ENCODE measurements at regions not wholly inside any gene's neighbourhood (a gene's known extent, or its start where the extent isn't known, plus 50 kb on each side); places are given as distances from the start of the nearest gene placed in this dataset.

GRCh38 chr17:77763023-77763422 is 195.5 kb upstream of the TNRC6C start:
- TF ChIP-seq SIN3A (IDR thresholded peaks at IDR 0.05; ENCODE audit: borderline replicate concordance, insufficient read depth, low read length) (no peak), FOXP2 (optimal IDR thresholded peaks at IDR 0.05; ENCODE audit: borderline replicate concordance, extremely low read depth, extremely low read length, insufficient read depth) (no peak), REST (IDR thresholded peaks at IDR 0.05; ENCODE audit: insufficient read depth in 1 of 2, low read depth in 2 of 2, low read length in 2 of 2) (no peak), TAF1 (IDR thresholded peaks at IDR 0.05; ENCODE audit: borderline replicate concordance, insufficient read depth, low read length) (no peak), POLR2AphosphoS5 (IDR thresholded peaks at IDR 0.05; ENCODE audit: low read depth, low read length) (no peak)

GRCh38 chr17:77763575-77763974 is 194.9 kb upstream of the TNRC6C start:
- TF ChIP-seq FOXP2 (optimal IDR thresholded peaks at IDR 0.05; ENCODE audit: borderline replicate concordance, extremely low read depth, extremely low read length, insufficient read depth) (no peak), REST (IDR thresholded peaks at IDR 0.05; ENCODE audit: insufficient read depth in 1 of 2, low read depth in 2 of 2, low read length in 2 of 2) (no peak), TAF1 (IDR thresholded peaks at IDR 0.05; ENCODE audit: borderline replicate concordance, insufficient read depth, low read length) (no peak), POLR2AphosphoS5 (IDR thresholded peaks at IDR 0.05; ENCODE audit: low read depth, low read length) (no peak)

GRCh38 chr17:77765292-77765691 is 193.2 kb upstream of the TNRC6C start:
- TF ChIP-seq FOXP2 (optimal IDR thresholded peaks at IDR 0.05; ENCODE audit: borderline replicate concordance, extremely low read depth, extremely low read length, insufficient read depth), result no peak

- TF ChIP-seq POLR2AphosphoS5 (IDR thresholded peaks at IDR 0.05; ENCODE audit: low read depth, low read length), result no peak
- TF ChIP-seq FOXP2 (optimal IDR thresholded peaks at IDR 0.05; ENCODE audit: borderline replicate concordance, extremely low read depth, extremely low read length, insufficient read depth), result no peak
Observed at GRCh38 chr17:77767148-77767547, 191.4 kb upstream of the TNRC6C start.

- TF ChIP-seq POLR2AphosphoS5 (IDR thresholded peaks at IDR 0.05; ENCODE audit: low read depth, low read length) (no peak), REST (IDR thresholded peaks at IDR 0.05; ENCODE audit: insufficient read depth in 1 of 2, low read depth in 2 of 2, low read length in 2 of 2) (no peak), SIN3A (IDR thresholded peaks at IDR 0.05; ENCODE audit: borderline replicate concordance, insufficient read depth, low read length) (no peak), TAF1 (IDR thresholded peaks at IDR 0.05; ENCODE audit: borderline replicate concordance, insufficient read depth, low read length) (no peak), FOXP2 (optimal IDR thresholded peaks at IDR 0.05; ENCODE audit: borderline replicate concordance, extremely low read depth, extremely low read length, insufficient read depth) (no peak)
Observed at GRCh38 chr17:77768248-77768852, 190.2 kb upstream of the TNRC6C start.

- TF ChIP-seq SIN3A (IDR thresholded peaks at IDR 0.05; ENCODE audit: borderline replicate concordance, insufficient read depth, low read length) (no peak), POLR2AphosphoS5 (IDR thresholded peaks at IDR 0.05; ENCODE audit: low read depth, low read length) (no peak), TAF1 (IDR thresholded peaks at IDR 0.05; ENCODE audit: borderline replicate concordance, insufficient read depth, low read length) (no peak), REST (IDR thresholded peaks at IDR 0.05; ENCODE audit: insufficient read depth in 1 of 2, low read depth in 2 of 2, low read length in 2 of 2) (no peak)
Observed at GRCh38 chr17:77769215-77769614, 189.3 kb upstream of the TNRC6C start.

Data from PFSK-1 (cell line).